GM11168 (cell line): ENCODE measurements at regions not wholly inside any gene's neighbourhood (a gene's known extent, or its start where the extent isn't known, plus 50 kb on each side); places are given as distances from the start of the nearest gene placed in this dataset.
"Not testable (repeated sequence)": the region's sequence is repeated elsewhere in the genome, so short reads cannot be mapped to it uniquely, and the experiment has no call there.

Experiments used
- in situ Hi-C: fragments of 300-500 bp; cut with MboI; formaldehyde crosslinking; loops from one replicate; pipeline ENCODE4 v1.12.0; 2022; ENCODE audit warnings: low sequenced_read_pairs; ENCODE audit not compliant: unreplicated experiment

GRCh38 chr1:148386617-148387016 lies 96.5 kb downstream of the PPIAL4G start:
- in situ Hi-C loops: no loop called here

DNA sequence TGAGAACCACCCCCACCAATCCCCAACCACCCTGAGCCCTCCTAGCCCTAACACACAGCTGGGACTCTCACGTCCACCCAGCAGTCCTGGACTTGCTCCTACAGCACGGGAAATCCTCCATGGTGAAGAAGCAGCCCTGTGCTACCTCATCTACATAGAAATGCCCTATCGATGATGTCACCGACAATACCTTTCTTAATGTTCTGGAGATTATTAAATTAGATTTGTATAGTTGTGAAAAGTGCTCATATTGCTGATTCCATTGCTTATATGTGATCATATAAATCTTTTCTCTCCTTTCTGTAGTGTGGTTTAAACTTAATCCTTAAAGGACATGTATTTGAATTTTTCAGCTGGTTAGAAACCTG lies 97.1 kb downstream of the PPIAL4G start:
- in situ Hi-C loops: not testable (repeated sequence)

GRCh38 chr1:148385371-148386030 lies 97.6 kb downstream of the PPIAL4G start:
- in situ Hi-C loops: no loop called here

DNA sequence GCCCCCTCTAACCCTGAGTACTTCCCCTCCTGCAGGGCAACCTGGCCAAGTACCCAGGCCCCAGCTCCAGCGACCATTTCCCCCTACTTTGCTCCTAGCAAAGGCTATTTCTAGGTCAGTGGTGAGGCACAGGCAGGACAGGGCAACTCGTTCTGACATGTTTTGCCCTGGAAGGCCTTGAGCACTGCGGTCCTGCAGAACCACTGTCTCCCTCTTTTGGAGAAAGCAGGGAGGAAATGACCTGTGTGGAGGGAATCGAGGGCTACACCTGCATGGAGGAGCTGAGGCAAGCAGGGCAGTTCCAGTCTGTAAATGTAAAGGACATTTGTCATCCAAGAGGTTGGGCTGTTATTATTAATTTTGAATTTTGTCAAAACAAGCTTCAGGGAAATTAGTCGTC lies 99.1 kb downstream of the PPIAL4G start:
- in situ Hi-C loops: no loop called here

- in situ Hi-C loops: no loop called here
Measured at GRCh38 chr1:148379697-148380096, 103.4 kb downstream of the PPIAL4G start.

- in situ Hi-C loops: no loop called here
Measured at GRCh38 chr1:148379170-148379500, 104.0 kb downstream of the PPIAL4G start.

DNA sequence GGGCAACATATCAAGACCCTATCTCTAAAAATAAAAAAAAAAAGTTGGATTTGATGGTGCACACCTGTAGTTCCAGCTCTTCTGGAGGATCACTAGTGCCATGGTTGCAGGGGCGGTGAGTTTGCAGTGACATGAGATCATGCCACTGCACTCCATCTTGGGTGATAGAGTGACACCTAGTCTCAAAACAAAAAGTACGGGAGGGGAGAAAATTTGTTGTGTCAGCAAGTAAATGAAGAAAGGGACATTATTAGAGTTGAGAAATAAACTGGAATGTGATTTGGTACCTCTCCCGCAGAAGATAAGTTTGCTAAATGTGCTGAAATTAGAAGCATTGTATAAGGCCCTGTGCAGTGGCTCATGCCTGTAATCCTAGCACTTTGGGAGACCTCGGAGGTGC lies 105.1 kb downstream of the PPIAL4G start:
- in situ Hi-C loops: not testable (repeated sequence)

DNA sequence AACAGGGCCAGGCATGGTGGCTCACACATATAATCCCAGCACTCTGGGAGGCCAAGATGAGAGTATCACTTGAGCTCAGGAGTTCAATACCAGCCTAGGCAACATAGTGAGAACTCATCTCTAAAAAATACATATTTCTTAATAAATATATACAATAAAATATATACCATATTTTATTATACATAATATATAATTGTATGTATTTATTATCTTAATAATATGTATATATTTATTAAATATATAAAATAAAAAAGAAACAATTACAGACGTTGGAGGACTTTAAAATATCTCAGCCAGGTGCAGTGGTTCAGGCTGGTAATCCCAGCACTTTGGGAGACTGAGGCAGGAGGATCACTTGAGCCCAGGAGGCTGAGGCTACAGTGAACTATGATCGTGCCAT lies 106.1 kb downstream of the PPIAL4G start:
- in situ Hi-C loops: not testable (repeated sequence)

- in situ Hi-C loops: loop anchor here (25.0 kb wide), 1 partner anchor 163 kb away; no protein-coding TSS in a partner anchor
Measured at GRCh38 chr1:148374101-148374500, 109.0 kb downstream of the PPIAL4G start.

DNA sequence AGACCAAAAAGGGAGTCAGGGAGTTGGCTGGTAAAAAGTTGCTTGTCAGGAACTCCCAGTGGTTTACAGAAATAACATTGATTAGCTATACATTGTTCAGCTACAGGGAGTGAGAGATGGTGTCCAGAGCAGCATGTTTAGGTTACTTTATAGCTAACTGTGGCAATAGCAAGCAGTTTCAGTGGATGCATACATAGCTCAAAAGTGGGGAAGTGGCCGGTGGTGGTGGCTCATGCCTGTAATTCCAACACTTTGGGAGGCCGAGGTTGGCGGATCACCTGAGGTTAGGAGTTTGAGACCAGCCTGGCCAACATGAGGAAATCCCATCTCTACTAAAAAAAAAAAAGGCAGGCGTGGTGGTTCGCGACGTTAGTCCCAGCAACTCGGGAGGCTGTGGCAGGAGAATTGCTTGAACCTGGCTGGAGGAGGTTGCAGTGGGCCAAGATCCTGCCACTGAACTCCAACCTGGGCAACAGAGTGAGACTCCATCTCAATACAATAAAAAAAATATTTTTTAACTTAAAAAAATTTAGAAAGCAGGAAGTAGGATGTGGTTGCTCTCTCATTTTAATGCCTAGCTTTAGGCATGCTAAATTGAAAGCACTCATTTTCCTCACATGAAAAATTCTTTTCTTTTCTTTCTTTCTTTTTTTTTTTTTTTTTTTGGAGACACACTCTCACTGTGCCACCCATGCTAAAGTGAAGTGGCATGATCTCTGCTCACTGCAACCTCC lies 109.7 kb downstream of the PPIAL4G start:
- in situ Hi-C loops: loop anchor here (25.0 kb wide), 1 partner anchor 164 kb away; no protein-coding TSS in a partner anchor

GRCh38 chr1:148372731-148373130 lies 110.4 kb downstream of the PPIAL4G start:
- in situ Hi-C loops: loop anchor here (25.0 kb wide), 1 partner anchor 165 kb away; no protein-coding TSS in a partner anchor

GRCh38 chr1:148372051-148372726 lies 110.9 kb downstream of the PPIAL4G start:
- in situ Hi-C loops: loop anchor here (25.0 kb wide), 1 partner anchor 165 kb away; no protein-coding TSS in a partner anchor

DNA sequence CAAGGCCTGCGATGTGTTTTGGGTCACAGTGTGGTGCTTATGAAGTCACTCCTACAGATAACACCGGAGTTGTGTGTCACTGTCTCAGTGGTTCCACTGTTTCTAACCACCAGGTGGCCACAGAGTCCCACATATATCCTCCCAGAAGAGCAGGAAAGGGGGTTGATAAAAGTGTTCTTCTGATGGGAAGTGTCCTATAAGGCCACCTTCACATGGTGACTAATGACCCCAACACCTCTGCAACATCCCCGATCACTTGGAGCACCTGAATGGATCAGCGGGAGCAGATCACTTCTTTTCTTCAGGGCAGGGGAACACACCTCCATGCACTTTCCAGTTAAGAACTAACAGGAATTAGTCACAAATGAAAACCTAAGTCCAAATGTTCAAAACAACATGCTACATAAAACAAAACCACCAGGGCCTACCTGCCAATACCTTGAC lies 111.5 kb downstream of the PPIAL4G start:
- in situ Hi-C loops: loop anchor here (25.0 kb wide), 1 partner anchor 166 kb away; no protein-coding TSS in a partner anchor

- in situ Hi-C loops: loop anchor here (25.0 kb wide), 1 partner anchor 167 kb away; no protein-coding TSS in a partner anchor
Measured at GRCh38 chr1:148370661-148371060, 112.4 kb downstream of the PPIAL4G start.

GRCh38 chr1:148367596-148367995 lies 115.5 kb downstream of the PPIAL4G start:
- in situ Hi-C loops: loop anchor here (25.0 kb wide), 1 partner anchor 170 kb away; no protein-coding TSS in a partner anchor

DNA sequence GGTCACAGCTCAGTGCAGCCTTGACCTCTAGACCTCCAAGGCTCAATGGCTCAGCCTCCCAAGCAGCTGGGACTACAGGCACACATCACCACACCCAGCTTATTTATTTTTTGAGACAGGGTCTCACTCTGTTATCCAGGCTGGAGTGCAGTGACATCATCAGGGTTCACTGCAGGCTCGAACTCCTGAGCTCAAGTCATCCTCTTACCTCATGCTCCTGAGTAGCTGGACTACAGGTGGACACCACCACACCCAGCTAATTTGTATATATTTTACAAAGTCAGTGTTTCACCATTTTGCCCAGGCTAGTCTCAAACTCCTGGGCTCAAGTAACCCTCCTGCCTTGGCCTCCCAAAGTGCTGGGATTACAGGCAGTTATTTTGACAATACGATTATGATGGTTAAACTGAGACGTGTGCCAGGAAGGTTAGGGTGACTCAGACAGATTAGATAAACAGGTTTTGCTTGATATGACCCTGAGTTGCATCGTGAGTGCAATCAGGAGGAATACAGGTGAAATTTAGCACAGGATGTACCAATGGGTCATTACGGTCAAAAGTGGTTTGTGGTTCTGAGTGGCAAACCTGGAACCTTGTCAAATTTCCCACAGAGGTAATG lies 116.9 kb downstream of the PPIAL4G start:
- in situ Hi-C loops: loop anchor here (25.0 kb wide), 1 partner anchor 171 kb away; no protein-coding TSS in a partner anchor

GRCh38 chr1:148365151-148365550 lies 118.0 kb downstream of the PPIAL4G start:
- in situ Hi-C loops: loop anchor here (25.0 kb wide), 1 partner anchor 172 kb away; no protein-coding TSS in a partner anchor

DNA sequence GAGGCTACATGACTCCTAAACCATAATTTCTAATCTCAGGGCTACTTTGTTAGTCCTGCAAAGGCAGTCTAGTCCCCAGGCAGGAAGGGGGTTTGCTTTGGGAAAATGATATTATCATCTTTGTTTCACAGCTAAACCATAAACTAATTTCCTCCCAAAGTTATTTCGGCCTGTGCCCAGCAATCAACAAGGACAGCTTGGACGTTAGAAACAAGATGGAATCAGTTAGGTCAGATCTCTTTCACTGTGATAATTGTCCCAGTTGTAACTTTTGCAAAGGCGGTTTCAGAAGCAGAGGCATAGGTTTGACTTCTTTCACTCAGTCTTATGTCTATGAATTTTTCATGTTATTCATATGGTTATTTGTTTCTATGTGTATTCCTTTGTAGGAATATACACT lies 119.1 kb downstream of the PPIAL4G start:
- in situ Hi-C loops: loop anchor here (25.0 kb wide), 1 partner anchor 173 kb away; no protein-coding TSS in a partner anchor

- in situ Hi-C loops: loop anchor here (25.0 kb wide), 1 partner anchor 174 kb away; no protein-coding TSS in a partner anchor
Measured at GRCh38 chr1:148363439-148363810, 119.7 kb downstream of the PPIAL4G start.
